ENCODE measurements at regions not wholly inside any gene's neighbourhood (a gene's known extent, or its start where the extent isn't known, plus 50 kb on each side); places are given as distances from the start of the nearest gene placed in this dataset.

- no peak overlapping the region for H3K4me3 ChIP-seq (ENCODE audit: low read length)
- DNase-seq (ENCODE audit: low read depth): no peak
- TF ChIP-seq CTCF (conservative IDR thresholded peaks at IDR 0.05; ENCODE audit: low read depth, low read length): no peak
Measured at GRCh38 chr3:155015776-155016436, 64.2 kb upstream of the MME start.

GRCh38 chr3:155014953-155015352 is 65.2 kb upstream of the MME start:
- H3K4me3 ChIP-seq (ENCODE audit: low read length): no peak overlapping the region
- no peak for DNase-seq (ENCODE audit: low read depth)
- no peak for TF ChIP-seq CTCF (conservative IDR thresholded peaks at IDR 0.05; ENCODE audit: low read depth, low read length)

GRCh38 chr3:155013427-155013826 is 66.7 kb upstream of the MME start:
- no peak for TF ChIP-seq CTCF (conservative IDR thresholded peaks at IDR 0.05; ENCODE audit: low read depth, low read length)
- DNase-seq (ENCODE audit: low read depth): no peak
- no peak overlapping the region for H3K4me3 ChIP-seq (ENCODE audit: low read length)

- H3K4me3 ChIP-seq (ENCODE audit: low read length): no peak overlapping the region
- TF ChIP-seq CTCF (conservative IDR thresholded peaks at IDR 0.05; ENCODE audit: low read depth, low read length): no peak
- DNase-seq (ENCODE audit: low read depth): no peak
Measured at GRCh38 chr3:155012584-155012983, 67.5 kb upstream of the MME start.

GRCh38 chr3:155010416-155010815 is 69.7 kb upstream of the MME start:
- no peak for DNase-seq (ENCODE audit: low read depth)
- no peak overlapping the region for H3K4me3 ChIP-seq (ENCODE audit: low read length)
- TF ChIP-seq CTCF (conservative IDR thresholded peaks at IDR 0.05; ENCODE audit: low read depth, low read length): no peak

- no peak for TF ChIP-seq CTCF (conservative IDR thresholded peaks at IDR 0.05; ENCODE audit: low read depth, low read length)
- H3K4me3 ChIP-seq (ENCODE audit: low read length): no peak overlapping the region
- DNase-seq (ENCODE audit: low read depth): no peak
Measured at GRCh38 chr3:155009217-155009616, 70.9 kb upstream of the MME start.

GRCh38 chr3:155007729-155008128 is 72.4 kb upstream of the MME start:
- H3K4me3 ChIP-seq (ENCODE audit: low read length): no peak overlapping the region
- DNase-seq (ENCODE audit: low read depth): peak; percentile 54
- no peak for TF ChIP-seq CTCF (conservative IDR thresholded peaks at IDR 0.05; ENCODE audit: low read depth, low read length)
